Type B pancreatic cell (in vitro differentiated cells): ENCODE measurements at regions not wholly inside any gene's neighbourhood (a gene's known extent, or its start where the extent isn't known, plus 50 kb on each side); places are given as distances from the start of the nearest gene placed in this dataset.

Experiments
- DNase-seq: peaks from one replicate; pipeline ENCODE4 v3.0.0; 2021; ENCODE audit warnings: mixed read lengths; ENCODE audit not compliant: unreplicated experiment; ENCODE audit errors: extremely low spot score
- H3K27ac Mint-ChIP-seq: 2 replicates; pipeline ENCODE4 v1.8.0; 2021; ENCODE audit warnings: mild to moderate bottlenecking, mixed read lengths
- H3K27me3 Mint-ChIP-seq: 2 replicates; pipeline ENCODE4 v1.8.0; 2021; ENCODE audit warnings: mixed read lengths
- H3K36me3 Mint-ChIP-seq: 2 replicates; pipeline ENCODE4 v1.8.0; 2021; ENCODE audit warnings: mixed read lengths
- H3K4me1 Mint-ChIP-seq: one replicate; pipeline ENCODE4 v1.8.0; 2021; ENCODE audit warnings: mixed read lengths; ENCODE audit not compliant: unreplicated experiment
- H3K4me3 Mint-ChIP-seq: 2 replicates; pipeline ENCODE4 v1.8.0; 2021; ENCODE audit warnings: mild to moderate bottlenecking, mixed read lengths
- H3K9me3 Mint-ChIP-seq: 2 replicates; pipeline ENCODE4 v1.8.0; 2021; ENCODE audit warnings: mixed read lengths
- TF ChIP-seq, protein P1 (sequence below): fragments of 200-600 bp; sonication (generic); conservative IDR thresholded peaks from 2 replicates; pipeline ENCODE4 v1.5.0; 2021; ENCODE audit warnings: antibody characterized with exemption, mild to moderate bottlenecking

DNA sequence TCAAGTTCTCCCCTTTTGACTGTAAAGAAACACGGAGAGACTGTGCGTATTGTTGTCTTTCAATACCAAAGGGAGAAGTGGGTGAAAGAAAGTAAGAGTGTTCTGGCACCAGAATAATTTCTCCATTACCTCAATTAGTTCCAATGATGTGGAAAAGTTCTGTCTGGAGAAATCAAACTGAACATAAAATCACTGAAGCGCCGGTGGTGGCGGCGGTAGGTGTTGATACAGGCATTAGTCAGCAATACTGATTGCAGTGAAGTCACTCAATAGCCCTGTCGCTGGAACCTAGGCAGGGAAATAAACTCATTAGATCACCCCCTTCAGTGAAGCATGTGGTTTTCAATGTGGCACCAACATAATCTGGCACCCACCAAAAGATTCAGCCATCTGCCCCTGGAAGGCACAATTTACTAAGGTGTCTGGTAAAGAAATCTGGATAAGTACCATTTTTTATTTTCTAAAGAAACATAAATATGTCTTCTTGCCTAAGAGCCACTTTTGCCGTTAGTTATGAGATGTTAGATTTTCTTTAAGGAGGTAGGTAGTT is 274.2 kb upstream of the SOX9 start:
- TF ChIP-seq, protein P1, sequence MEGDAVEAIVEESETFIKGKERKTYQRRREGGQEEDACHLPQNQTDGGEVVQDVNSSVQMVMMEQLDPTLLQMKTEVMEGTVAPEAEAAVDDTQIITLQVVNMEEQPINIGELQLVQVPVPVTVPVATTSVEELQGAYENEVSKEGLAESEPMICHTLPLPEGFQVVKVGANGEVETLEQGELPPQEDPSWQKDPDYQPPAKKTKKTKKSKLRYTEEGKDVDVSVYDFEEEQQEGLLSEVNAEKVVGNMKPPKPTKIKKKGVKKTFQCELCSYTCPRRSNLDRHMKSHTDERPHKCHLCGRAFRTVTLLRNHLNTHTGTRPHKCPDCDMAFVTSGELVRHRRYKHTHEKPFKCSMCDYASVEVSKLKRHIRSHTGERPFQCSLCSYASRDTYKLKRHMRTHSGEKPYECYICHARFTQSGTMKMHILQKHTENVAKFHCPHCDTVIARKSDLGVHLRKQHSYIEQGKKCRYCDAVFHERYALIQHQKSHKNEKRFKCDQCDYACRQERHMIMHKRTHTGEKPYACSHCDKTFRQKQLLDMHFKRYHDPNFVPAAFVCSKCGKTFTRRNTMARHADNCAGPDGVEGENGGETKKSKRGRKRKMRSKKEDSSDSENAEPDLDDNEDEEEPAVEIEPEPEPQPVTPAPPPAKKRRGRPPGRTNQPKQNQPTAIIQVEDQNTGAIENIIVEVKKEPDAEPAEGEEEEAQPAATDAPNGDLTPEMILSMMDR = no peak
- Mint-ChIP-seq H3K36me3 (no peaks in the 10 kb centered on the region), H3K27me3 (no peaks in the 10 kb centered on the region), H3K27ac (no peak overlapping the region), H3K4me3 (no peak overlapping the region), H3K9me3 (peaks cover 6% of the 10 kb centered on the region), H3K4me1 (no peaks in the 10 kb centered on the region)
- no peak for DNase-seq

DNA sequence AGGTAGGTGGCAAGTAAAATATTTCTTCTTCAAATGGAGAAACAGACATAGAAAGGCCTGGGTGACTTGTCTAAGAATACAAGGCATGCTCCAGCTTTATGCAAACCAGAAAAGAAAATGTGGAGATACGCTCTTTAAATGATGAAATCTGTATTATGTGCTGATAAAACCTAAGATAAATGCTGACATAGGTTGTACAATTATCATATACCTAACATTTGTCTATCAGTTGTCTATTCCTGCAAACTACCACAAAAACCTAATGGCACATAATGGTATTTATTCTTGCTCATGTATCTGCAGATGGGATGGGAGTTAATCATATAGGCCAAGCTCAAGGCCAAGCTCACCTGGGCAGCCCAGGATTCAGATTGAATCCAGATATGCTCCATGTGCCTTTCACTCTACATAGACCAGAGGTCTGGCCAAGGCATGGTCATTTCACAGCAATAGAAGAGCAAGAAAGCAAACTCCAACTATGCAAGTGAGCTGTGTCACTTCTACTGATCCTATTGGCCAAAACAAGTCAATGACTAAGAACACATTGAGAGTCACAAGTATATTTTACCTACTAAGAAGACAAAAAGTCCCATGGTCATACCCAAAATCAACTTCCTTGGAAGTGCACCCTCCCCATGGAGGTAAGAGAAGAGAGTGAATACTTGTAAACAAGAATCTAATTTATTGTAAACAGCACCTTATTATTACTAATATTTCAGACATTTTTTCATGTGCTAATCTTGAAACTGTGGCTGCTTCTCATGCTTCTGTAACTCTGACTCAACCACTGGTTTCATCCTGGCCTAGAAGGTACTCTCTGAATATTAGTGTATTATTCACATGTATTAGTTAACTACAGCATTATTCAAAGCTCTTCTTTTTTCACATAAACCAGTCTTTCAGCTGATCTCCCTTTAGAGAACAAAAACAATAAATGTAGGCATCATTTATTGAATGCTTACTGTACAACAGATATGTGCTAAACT is 270.7 kb upstream of the SOX9 start:
- no peak for DNase-seq
- H3K27me3 Mint-ChIP-seq = no peaks in the 10 kb centered on the region

GRCh38 chr17:71850812-71851211 is 270.0 kb upstream of the SOX9 start:
- Mint-ChIP-seq H3K4me3 (no peak overlapping the region), H3K36me3 (no peaks in the 10 kb centered on the region), H3K27ac (no peak overlapping the region), H3K9me3 (no peaks in the 10 kb centered on the region), H3K4me1 (peaks cover 8% of the 10 kb centered on the region), H3K27me3 (no peaks in the 10 kb centered on the region)
- TF ChIP-seq, protein P1 = no peak
- DNase-seq = no peak

More for the DNA sequence above, 270.7 kb upstream of the SOX9 start:
- Mint-ChIP-seq H3K27ac (no peak overlapping the region), H3K4me3 (no peak overlapping the region), H3K36me3 (no peaks in the 10 kb centered on the region), H3K9me3 (no peaks in the 10 kb centered on the region), H3K4me1 (peaks cover 3% of the 10 kb centered on the region)
- TF ChIP-seq, protein P1 = no peak

GRCh38 chr17:71855010-71855409 is 265.8 kb upstream of the SOX9 start:
- no peak overlapping the region for H3K27ac Mint-ChIP-seq
- H3K9me3 Mint-ChIP-seq = no peaks in the 10 kb centered on the region
- TF ChIP-seq, protein P1 = no peak
- H3K4me3 Mint-ChIP-seq = no peak overlapping the region
- H3K36me3 Mint-ChIP-seq = no peaks in the 10 kb centered on the region
- no peaks in the 10 kb centered on the region for H3K27me3 Mint-ChIP-seq
- DNase-seq = no peak
- H3K4me1 Mint-ChIP-seq = peaks cover 8% of the 10 kb centered on the region

GRCh38 chr17:71864755-71865154 is 256.1 kb upstream of the SOX9 start:
- Mint-ChIP-seq H3K36me3 (no peaks in the 10 kb centered on the region), H3K4me3 (no peak overlapping the region), H3K9me3 (no peaks in the 10 kb centered on the region), H3K4me1 (peaks cover 20% of the 10 kb centered on the region), H3K27ac (no peak overlapping the region), H3K27me3 (peaks cover 36% of the 10 kb centered on the region)
- DNase-seq = no peak
- TF ChIP-seq, protein P1 = no peak
